CD4-positive, alpha-beta T cell (primary cell): ENCODE measurements at regions not wholly inside any gene's neighbourhood (a gene's known extent, or its start where the extent isn't known, plus 50 kb on each side); places are given as distances from the start of the nearest gene placed in this dataset.
A peak's percentile ranks its signal among the peaks of the same experiment; 100 is the strongest.

Experiments
- ATAC-seq: fragments of 200-7000 bp; cut with Tn5 transposase; one replicate; pipeline ENCODE4 v1.10.0; 2022; ENCODE audit warnings: mild to moderate bottlenecking; ENCODE audit not compliant: poor library complexity
- CTCF ChIA-PET: fragments of 350-600 bp; sonication (Branson Sonifier 250); formaldehyde crosslinking; loops from one replicate; lab custom pipeline; 2021; ENCODE audit warnings: antibody characterized with exemption, inconsistent platforms; lab: Charles Lee
- POLR2A ChIA-PET: fragments of 350-600 bp; sonication (Branson Sonifier 250); formaldehyde crosslinking; loops from one replicate; lab custom pipeline; 2021; ENCODE audit warnings: antibody characterized with exemption, inconsistent platforms; lab: Charles Lee
- DNase-seq, 14 experiments: peaks; one replicate each; pipeline ENCODE4 v3.0.0-alpha.2; 2013 to 2020; ENCODE audit warnings: mixed read lengths in 2 of 14
- H3K27ac ChIP-seq, 2 donors: one replicate each; pipeline versions ENCODE4 v1.5.1 to v1.7.0; 2013; ENCODE audit warnings: low read length in 2 of 2, low read depth in 1 of 2, mild to moderate bottlenecking in 1 of 2
- H3K27me3 ChIP-seq, 2 experiments: 1 replicate in 1 of 2; 2 replicates in 1 of 2; pipeline versions ENCODE4 v1.6.1 to v1.7.0; 2013; ENCODE audit warnings: low read length in 2 of 2, control low read depth in 1 of 2, mild to moderate bottlenecking in 1 of 2, moderate library complexity in 1 of 2; ENCODE audit not compliant: insufficient read depth in 2 of 2, control insufficient read depth in 1 of 2
- H3K36me3 ChIP-seq: one replicate; pipeline ENCODE4 v1.6.1; 2013; ENCODE audit warnings: low read length, control low read depth; ENCODE audit not compliant: insufficient read depth
- H3K4me1 ChIP-seq: one replicate; pipeline ENCODE4 v1.6.1; 2013; ENCODE audit warnings: low read length, control low read depth; ENCODE audit not compliant: insufficient read depth
- H3K4me3 ChIP-seq: one replicate; pipeline ENCODE4 v1.5.1; 2013; ENCODE audit warnings: mild to moderate bottlenecking, low read length, moderate library complexity
- H3K9me3 ChIP-seq, 2 experiments: 1 replicate in 1 of 2; 2 replicates in 1 of 2; pipeline versions ENCODE4 v1.6.1 to v1.7.0; 2013; ENCODE audit warnings: low read length in 2 of 2, mild to moderate bottlenecking in 2 of 2, control low read depth in 1 of 2, moderate library complexity in 1 of 2; ENCODE audit not compliant: control insufficient read depth in 1 of 2, insufficient read depth in 1 of 2
- H3K27ac Mint-ChIP-seq: one replicate; pipeline ENCODE4 v1.8.0; 2020; ENCODE audit warnings: mixed read lengths
- H3K27me3 Mint-ChIP-seq: one replicate; pipeline ENCODE4 v1.8.0; 2021; ENCODE audit warnings: mixed read lengths
- H3K36me3 Mint-ChIP-seq: one replicate; pipeline ENCODE4 v1.8.0; 2021; ENCODE audit warnings: low read depth, mixed read lengths
- H3K4me1 Mint-ChIP-seq: one replicate; pipeline ENCODE4 v1.8.0; 2021; ENCODE audit warnings: low read depth, mixed read lengths
- H3K4me3 Mint-ChIP-seq: one replicate; pipeline ENCODE4 v1.8.0; 2020; ENCODE audit warnings: mild to moderate bottlenecking, mixed read lengths
- H3K9me3 Mint-ChIP-seq: one replicate; pipeline ENCODE4 v1.8.0; 2020; ENCODE audit warnings: mixed read lengths
- intact Hi-C, 2 experiments: fragments of 100-400 bp; cut with DNase I in 1 of 2; cut with micrococcal nuclease in 1 of 2; formaldehyde crosslinking; loops; one replicate each; pipeline versions ENCODE4 v1.15.1 to v1.9.0; 2023 to 2025; cut with DNase I, micrococcal nuclease
- TF ChIP-seq, protein P1 (sequence below): fragments of 200-600 bp; IDR thresholded peaks from one replicate; pipeline ENCODE4 v1.8.0; 2022; ENCODE audit warnings: antibody characterized with exemption, mild to moderate bottlenecking

DNA sequence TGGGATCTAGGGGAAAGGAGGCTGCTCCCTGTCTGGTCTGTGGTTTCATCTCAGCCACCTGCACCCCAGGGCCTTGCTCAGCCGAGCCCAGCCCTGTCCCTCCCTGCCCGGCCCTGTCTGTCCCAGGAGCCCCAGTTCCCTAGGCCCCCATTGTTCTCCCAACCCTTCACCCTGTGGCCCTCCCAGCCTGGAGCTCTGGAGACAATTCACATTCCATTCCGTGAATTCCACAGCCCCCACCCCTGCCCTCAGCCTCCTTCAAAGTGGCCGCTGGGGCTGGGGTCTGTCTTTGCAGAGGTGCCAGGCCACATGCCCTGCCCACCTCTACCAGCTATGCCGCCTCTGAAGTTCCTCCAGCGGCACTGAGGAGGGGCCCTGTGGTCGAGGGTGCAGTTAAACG, 77.9 kb upstream of the WNT11 start:
- H3K4me1 ChIP-seq = peaks cover 24% of the 10 kb centered on the region
- Mint-ChIP-seq H3K36me3 (no peaks in the 10 kb centered on the region), H3K27ac (no peak overlapping the region), H3K27me3 (no peaks in the 10 kb centered on the region), H3K4me1 (peaks cover 24% of the 10 kb centered on the region), H3K4me3 (no peak overlapping the region), H3K9me3 (no peaks in the 10 kb centered on the region)
- no peaks in the 10 kb centered on the region for H3K36me3 ChIP-seq
- H3K9me3 ChIP-seq = no peaks in the 10 kb centered on the region
- DNase-seq = no peak
- no peak overlapping the region for H3K27ac ChIP-seq
- ChIA-PET POLR2A (no interaction called here), CTCF (no interaction called here)
- H3K4me3 ChIP-seq = no peak overlapping the region
- no peak for ATAC-seq
- intact Hi-C loops = no loop called here
- no peaks in the 10 kb centered on the region for H3K27me3 ChIP-seq
- TF ChIP-seq, protein P1, sequence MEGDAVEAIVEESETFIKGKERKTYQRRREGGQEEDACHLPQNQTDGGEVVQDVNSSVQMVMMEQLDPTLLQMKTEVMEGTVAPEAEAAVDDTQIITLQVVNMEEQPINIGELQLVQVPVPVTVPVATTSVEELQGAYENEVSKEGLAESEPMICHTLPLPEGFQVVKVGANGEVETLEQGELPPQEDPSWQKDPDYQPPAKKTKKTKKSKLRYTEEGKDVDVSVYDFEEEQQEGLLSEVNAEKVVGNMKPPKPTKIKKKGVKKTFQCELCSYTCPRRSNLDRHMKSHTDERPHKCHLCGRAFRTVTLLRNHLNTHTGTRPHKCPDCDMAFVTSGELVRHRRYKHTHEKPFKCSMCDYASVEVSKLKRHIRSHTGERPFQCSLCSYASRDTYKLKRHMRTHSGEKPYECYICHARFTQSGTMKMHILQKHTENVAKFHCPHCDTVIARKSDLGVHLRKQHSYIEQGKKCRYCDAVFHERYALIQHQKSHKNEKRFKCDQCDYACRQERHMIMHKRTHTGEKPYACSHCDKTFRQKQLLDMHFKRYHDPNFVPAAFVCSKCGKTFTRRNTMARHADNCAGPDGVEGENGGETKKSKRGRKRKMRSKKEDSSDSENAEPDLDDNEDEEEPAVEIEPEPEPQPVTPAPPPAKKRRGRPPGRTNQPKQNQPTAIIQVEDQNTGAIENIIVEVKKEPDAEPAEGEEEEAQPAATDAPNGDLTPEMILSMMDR = no peak

DNA sequence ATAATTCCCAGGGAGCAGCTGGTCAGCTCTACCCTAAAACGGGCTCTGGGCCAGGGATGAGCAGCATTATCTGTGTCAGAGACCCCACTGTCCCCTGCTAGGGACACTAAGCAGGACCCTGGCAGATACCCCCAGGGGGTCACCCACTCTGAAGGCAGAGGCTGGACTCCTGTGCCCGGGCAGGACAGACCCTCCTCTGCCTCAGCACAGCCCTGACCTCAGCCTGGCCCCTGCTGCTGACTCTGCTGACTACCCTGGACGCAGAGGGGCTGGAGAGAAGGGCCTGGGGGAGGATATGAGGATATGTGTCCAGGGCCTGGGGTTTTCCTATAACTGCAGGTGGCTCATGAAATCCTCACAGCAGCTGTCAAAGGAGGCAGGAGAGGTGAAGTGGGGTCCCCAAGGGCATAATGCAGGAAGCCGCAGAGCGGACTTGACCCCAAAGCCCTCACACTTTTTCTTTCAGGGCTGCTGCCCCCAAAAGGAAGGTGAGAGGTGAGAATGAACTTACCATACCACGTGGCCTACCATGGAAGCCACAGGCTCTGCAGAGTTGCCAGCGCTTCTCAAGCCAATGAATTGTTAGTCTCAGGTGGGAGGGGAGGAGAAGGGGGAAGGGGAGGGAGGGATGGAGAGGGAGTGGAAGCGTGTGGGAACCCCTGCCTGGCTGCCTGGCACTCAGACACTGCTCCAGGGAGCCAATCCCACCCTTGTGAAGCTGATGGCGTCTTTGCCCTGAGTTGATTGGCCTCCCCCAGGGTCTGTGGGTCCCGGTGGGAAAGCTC, 76.7 kb upstream of the WNT11 start:
- H3K27me3 ChIP-seq = no peaks in the 10 kb centered on the region
- CTCF ChIA-PET = no interaction called here
- no peak overlapping the region for H3K4me3 Mint-ChIP-seq
- H3K9me3 ChIP-seq = no peaks in the 10 kb centered on the region
- no peak overlapping the region for H3K27ac ChIP-seq
- peaks cover 12% of the 10 kb centered on the region for H3K4me1 Mint-ChIP-seq
- H3K27ac Mint-ChIP-seq = no peak overlapping the region
- intact Hi-C loops = no loop called here
- TF ChIP-seq, protein P1 = no peak
- POLR2A ChIA-PET = no interaction called here
- no peaks in the 10 kb centered on the region for H3K36me3 ChIP-seq
- no peak for DNase-seq
- ATAC-seq = no peak
- no peaks in the 10 kb centered on the region for H3K27me3 Mint-ChIP-seq
- no peaks in the 10 kb centered on the region for H3K36me3 Mint-ChIP-seq
- H3K4me3 ChIP-seq = no peak overlapping the region
- no peaks in the 10 kb centered on the region for H3K9me3 Mint-ChIP-seq
- H3K4me1 ChIP-seq = peaks cover 13% of the 10 kb centered on the region

DNA sequence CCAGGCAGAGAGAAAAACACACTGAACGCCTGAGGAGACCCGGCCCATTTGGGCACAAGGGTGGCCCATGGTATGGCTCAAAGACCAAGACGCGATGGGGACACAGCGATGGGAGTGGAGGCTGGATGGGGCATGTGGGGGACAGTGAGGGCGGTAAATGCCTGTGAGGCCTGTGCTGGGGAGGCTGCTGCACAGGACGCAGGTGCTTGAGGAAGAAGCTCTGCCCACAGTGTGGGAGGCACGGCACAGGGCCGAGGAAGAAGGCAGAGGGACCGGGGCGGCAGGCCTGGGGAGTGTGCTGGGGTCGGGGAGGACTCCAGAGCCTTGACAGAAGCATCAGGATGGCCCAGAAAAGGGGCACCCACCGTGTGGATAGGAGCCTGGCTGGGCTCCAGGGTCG, 75.9 kb upstream of the WNT11 start:
- Mint-ChIP-seq H3K4me3 (no peak overlapping the region), H3K27ac (peak overlapping the region; percentile 11), H3K36me3 (no peaks in the 10 kb centered on the region), H3K27me3 (no peaks in the 10 kb centered on the region), H3K9me3 (no peaks in the 10 kb centered on the region), H3K4me1 (peaks cover 4% of the 10 kb centered on the region)
- DNase-seq = no peak
- Histone ChIP-seq H3K4me3 (no peak overlapping the region), H3K9me3 (no peaks in the 10 kb centered on the region), H3K36me3 (no peaks in the 10 kb centered on the region), H3K27me3 (no peaks in the 10 kb centered on the region), H3K27ac (no peak overlapping the region), H3K4me1 (peaks cover 4% of the 10 kb centered on the region)
- POLR2A ChIA-PET = no interaction called here
- no peak for ATAC-seq
- TF ChIP-seq, protein P1 = no peak
- CTCF ChIA-PET = no interaction called here
- intact Hi-C loops = no loop called here
